Erythroblast (primary cell): ENCODE measurements at regions not wholly inside any gene's neighbourhood (a gene's known extent, or its start where the extent isn't known, plus 50 kb on each side); places are given as distances from the start of the nearest gene placed in this dataset.

Experiments
- GATA1 ChIP-seq: IDR thresholded peaks from 2 replicates; pipeline ENCODE4 v1.6.1; 2011; ENCODE audit warnings: low read depth, mild to moderate bottlenecking, control low read depth, low read length, moderate library complexity
- POLR2A ChIP-seq: IDR thresholded peaks from 2 replicates; pipeline ENCODE4 v1.6.1; 2011; ENCODE audit warnings: mild to moderate bottlenecking, low read length

DNA sequence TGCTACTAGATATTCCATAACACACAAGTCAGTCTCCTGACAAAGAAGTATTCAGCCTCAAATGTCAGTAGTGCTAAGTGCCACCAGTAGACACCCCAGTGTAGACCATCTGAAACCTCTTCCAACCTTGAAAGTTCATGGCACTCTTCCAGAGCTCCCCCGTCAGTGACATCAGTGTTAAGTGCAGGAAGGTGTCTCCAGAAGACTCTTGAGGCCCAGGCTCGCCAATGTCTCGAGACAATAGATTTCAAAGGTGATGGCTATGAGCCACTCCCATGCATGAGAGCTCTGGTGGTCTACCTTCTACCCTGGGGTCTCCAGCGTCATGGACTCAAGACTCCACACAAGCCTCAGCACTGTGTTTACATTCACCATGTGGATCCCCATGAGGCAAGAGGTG, 183.8 kb downstream of the SMAD2 start:
- TF ChIP-seq POLR2A (no peak), GATA1 (no peak)
